ENCODE measurements at regions not wholly inside any gene's neighbourhood (a gene's known extent, or its start where the extent isn't known, plus 50 kb on each side); places are given as distances from the start of the nearest gene placed in this dataset.
A peak's percentile ranks its signal among the peaks of the same experiment; 100 is the strongest.

DNA sequence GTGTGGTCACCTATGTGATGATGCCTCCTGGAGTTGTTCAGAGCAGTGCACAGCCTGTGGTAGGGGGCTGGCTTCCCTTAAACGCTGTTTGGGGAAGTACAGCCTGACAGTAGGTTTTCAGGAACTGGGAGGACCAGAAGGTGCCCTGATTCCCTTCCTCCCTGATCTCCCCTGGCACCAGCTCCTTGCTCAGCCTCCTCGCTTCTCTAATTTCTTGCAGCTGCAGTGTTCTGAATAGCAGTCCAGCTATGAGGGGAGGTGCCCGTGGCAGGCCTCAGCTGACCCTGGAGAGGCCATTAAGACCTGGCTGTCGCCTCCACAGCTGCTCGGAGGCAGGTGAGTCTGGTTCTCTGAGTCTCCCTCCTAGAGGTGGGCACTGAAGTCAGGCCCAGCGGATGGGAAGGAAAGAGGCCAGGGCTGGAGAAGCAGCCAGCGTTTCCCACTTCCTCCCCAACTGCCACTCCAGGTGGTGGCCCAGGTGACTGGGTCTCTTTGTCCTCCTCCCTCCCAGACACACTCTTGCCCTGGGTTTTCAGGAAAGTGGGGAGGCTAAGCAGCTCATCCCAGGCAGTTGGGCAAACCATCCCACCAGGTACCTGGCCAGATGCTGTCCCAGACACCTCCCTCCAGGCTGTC is 52.0 kb upstream of the RPL11 start:
- no peak for DNase-seq (ENCODE audit: low spot score)
- ChIA-PET POLR2A (ENCODE audit: low non-redundant PET) (no interaction called here), CTCF (interaction anchor here (0.6 to 3.4 kb wide), 2 partner anchors 81 to 94 kb away, joined by 4 to 97 read pairs; no protein-coding TSS in a partner anchor)
- TF ChIP-seq, protein P1, sequence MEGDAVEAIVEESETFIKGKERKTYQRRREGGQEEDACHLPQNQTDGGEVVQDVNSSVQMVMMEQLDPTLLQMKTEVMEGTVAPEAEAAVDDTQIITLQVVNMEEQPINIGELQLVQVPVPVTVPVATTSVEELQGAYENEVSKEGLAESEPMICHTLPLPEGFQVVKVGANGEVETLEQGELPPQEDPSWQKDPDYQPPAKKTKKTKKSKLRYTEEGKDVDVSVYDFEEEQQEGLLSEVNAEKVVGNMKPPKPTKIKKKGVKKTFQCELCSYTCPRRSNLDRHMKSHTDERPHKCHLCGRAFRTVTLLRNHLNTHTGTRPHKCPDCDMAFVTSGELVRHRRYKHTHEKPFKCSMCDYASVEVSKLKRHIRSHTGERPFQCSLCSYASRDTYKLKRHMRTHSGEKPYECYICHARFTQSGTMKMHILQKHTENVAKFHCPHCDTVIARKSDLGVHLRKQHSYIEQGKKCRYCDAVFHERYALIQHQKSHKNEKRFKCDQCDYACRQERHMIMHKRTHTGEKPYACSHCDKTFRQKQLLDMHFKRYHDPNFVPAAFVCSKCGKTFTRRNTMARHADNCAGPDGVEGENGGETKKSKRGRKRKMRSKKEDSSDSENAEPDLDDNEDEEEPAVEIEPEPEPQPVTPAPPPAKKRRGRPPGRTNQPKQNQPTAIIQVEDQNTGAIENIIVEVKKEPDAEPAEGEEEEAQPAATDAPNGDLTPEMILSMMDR (conservative IDR thresholded peaks at IDR 0.05; ENCODE audit: low read depth), result no peak
- no peak overlapping the region for H3K27ac ChIP-seq

DNA sequence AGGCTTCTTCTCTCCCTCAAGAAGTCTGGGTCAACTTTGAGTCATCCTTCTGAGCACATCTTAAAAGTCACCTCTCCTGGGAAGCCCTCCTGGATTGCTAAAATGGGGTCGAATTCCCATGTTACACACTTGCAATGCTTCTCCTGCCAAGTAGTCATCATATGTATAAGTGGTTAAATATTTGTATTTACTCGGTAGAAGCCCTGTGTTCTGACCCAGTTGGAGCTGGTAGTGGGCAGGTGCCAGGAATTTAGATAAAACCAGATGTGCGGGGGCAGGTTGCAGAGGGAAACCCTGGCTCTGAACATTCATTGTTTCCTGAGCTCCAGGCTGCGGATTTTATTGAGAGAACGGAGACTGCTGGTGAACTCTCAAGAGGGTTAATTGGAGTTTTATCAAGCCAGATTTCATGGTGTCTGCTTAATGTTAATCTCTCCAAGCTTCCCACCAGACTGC is 52.8 kb upstream of the RPL11 start:
- no peak overlapping the region for H3K27ac ChIP-seq
- no peak for DNase-seq (ENCODE audit: low spot score)
- ChIA-PET POLR2A (ENCODE audit: low non-redundant PET) (no interaction called here), CTCF (interaction anchor here (1.9 to 3.4 kb wide), 2 partner anchors 94 to 141 kb away, joined by 12 to 97 read pairs; no protein-coding TSS in a partner anchor)
- TF ChIP-seq, protein P1 (conservative IDR thresholded peaks at IDR 0.05; ENCODE audit: low read depth), result no peak

DNA sequence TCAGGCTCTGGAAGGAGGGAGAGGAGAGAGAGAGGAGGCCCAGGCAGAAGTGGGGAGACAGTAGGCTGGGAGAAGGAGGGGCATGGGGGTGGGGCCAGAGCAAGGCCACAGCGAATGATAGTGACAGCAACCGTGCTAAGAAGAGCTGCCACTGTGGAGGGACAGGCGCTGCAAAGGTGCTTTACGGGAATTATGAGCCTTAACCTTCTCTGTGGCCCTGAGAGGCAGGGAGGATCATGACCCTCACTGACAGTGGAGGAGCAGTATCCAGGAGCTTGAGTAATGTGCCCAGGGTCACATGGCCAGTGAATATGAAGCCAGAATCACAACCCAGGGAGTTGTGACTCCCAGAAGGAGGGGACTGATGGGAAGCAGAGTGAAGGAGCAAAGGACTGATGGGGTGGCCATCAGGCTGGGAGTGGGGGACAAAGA is 53.4 kb upstream of the RPL11 start:
- POLR2A ChIA-PET (ENCODE audit: low non-redundant PET), result no interaction called here
- DNase-seq (ENCODE audit: low spot score), result no peak
- TF ChIP-seq, protein P1 (conservative IDR thresholded peaks at IDR 0.05; ENCODE audit: low read depth), result no peak
- H3K27ac ChIP-seq, result no peak overlapping the region
- CTCF ChIA-PET, result interaction anchor here (1.2 to 3.4 kb wide), 7 partner anchors 17 to 141 kb away, joined by 5 to 97 read pairs (median 11); partner anchors contain the start of gene ID3

DNA sequence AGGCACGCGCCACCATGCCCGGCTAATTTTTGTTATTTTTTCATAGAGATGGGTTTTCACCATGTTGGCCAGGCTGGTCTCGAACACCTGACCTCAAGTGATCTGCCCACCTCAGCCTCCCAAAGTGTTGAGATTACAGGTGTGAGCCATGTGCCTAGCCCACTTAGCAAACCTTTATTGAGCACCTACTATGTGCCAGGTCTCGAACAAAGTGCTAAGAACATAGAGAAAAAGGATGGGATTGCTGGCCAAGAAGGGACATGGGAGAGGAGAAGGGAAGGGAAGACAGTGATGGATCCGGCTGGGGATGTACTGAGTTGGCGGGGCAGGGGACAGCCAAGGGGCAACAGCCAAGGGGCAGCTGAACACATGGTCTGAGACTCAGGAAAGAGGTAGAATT is 55.6 kb upstream of the RPL11 start:
- no peak for DNase-seq (ENCODE audit: low spot score)
- no peak overlapping the region for H3K27ac ChIP-seq
- TF ChIP-seq, protein P1 (conservative IDR thresholded peaks at IDR 0.05; ENCODE audit: low read depth), result no peak
- CTCF ChIA-PET, result interaction anchor here (1.0 to 3.4 kb wide), 3 partner anchors 72 to 91 kb away, joined by 4 to 97 read pairs (median 21); no protein-coding TSS in a partner anchor
- POLR2A ChIA-PET (ENCODE audit: low non-redundant PET), result interaction anchor here (0.7 kb wide), 1 partner anchor 55 kb away, joined by 7 read pairs; the partner anchor contains the start of gene RPL11

DNA sequence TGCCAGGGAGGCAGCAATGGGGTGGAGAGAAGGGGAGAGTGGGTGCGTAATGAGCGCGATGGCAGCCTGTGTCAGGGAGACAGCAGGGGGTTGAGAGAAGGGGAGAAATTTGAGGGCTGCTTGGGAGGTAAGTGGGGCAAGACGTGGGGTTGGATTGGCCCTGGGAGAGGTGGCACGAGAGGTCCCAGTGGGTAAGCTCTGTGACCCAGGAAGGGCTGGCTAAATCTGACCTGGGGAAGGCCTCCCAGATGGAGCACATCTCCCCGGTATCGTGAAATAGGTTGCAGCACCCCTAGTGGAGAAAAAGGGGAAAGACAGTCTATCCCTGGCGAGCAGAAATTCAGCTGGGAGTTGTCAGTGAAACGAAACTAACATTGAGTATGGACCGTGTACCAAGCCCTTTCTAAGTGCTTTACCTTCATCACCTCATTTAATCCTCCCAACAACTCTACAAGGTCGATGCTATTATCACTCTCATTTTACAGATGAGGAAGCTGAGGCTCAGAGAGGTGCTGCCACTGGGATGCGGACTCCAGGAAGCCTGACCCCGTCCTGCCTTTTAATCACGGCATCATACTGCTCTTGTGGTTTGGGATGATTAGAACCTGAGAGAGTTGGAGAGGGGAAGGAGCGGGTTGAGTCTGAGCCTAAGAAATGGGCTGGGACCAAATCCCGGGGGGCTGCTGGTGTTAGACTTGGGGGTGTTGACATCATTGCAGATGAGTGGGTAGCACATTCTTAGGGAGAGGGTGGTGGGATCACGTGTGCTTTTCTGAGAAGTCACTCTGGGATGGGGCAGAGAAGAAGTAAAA is 56.6 kb upstream of the RPL11 start:
- peak; percentile 88 for DNase-seq (ENCODE audit: low spot score)
- H3K27ac ChIP-seq, result peak overlapping the region; percentile 35
- CTCF ChIA-PET, result interaction anchor here (0.5 to 1.8 kb wide), 30 partner anchors 9 to 1509 kb away, joined by 3 to 31 read pairs (median 4); partner anchors contain the start of gene ID3
- POLR2A ChIA-PET (ENCODE audit: low non-redundant PET), result interaction anchor here (1.1 kb wide), 1 partner anchor 79 kb away, joined by 7 read pairs; no protein-coding TSS in a partner anchor
- TF ChIP-seq, protein P1 (conservative IDR thresholded peaks at IDR 0.05; ENCODE audit: low read depth), result peak; percentile 89

DNA sequence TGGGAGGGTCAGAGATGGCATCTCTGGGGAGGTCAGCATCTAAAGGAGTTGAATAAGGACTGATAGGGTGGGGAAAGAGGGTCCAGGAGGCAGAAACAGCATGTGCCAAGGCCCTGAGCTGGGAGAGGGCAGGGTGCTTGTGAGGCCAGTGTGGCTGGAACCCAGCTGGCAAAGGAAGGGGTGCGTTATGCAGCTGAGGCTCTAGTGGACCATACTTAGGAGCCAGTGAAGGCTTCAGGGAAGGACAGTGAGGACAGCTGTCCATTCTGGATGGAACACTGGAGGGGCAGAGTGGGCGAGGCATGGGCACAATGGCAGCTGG is 57.1 kb upstream of the RPL11 start:
- ChIA-PET CTCF (interaction anchor here (0.5 to 1.8 kb wide), 22 partner anchors 9 to 1508 kb away, joined by 3 to 31 read pairs (median 4); partner anchors contain the start of gene ID3), POLR2A (ENCODE audit: low non-redundant PET) (interaction anchor here (1.1 kb wide), 1 partner anchor 78 kb away, joined by 7 read pairs; no protein-coding TSS in a partner anchor)
- TF ChIP-seq, protein P1 (conservative IDR thresholded peaks at IDR 0.05; ENCODE audit: low read depth), result no peak
- DNase-seq (ENCODE audit: low spot score), result no peak
- H3K27ac ChIP-seq, result peak overlapping the region; percentile 35

Measured in RWPE1 (cell line).